ENCODE measurements at regions not wholly inside any gene's neighbourhood (a gene's known extent, or its start where the extent isn't known, plus 50 kb on each side); places are given as distances from the start of the nearest gene placed in this dataset.
"Not testable (repeated sequence)": the region's sequence is repeated elsewhere in the genome, so short reads cannot be mapped to it uniquely, and the experiment has no call there.

DNA sequence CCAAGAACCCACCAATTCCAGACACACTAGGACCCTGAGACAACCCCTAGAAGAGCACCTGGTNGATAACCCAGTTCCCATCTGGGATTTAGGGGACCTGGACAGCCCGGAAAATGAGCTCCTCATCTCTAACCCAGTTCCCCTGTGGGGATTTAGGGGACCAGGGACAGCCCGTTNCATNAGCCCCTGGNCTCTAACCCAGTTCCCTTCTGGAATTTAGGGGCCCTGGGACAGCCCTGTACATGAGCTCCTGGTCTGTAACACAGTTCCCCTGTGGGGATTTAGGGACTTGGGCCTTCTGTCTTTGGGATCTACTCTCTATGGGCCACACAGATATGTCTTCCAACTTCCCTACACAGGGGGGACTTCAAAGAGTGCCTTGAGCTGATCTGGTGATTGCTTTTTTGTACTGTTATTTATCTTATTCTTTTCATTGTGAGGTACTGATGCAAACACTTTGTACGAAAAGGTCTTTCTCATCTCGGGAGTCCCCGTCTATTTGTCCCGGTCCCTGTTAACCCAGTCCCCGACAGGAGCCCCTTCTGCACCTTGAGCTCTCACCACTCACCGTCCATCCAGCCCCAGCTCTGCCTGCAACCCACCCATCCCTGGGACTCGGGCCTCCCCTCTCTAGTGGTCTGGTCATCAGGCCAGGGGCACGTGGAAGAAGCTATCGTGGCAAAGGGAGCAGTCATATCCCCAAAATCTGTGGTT, 58.2 kb upstream of the PLCXD1 start:
- H3K36me3 ChIP-seq (ENCODE audit: control insufficient read depth, insufficient read depth, low read length); H3K4me3 ChIP-seq (ENCODE audit: low read depth, low read length); H3K27me3 ChIP-seq (ENCODE audit: control insufficient read depth, insufficient read depth, low read length); CTCF ChIA-PET; POLR2A ChIA-PET; DNase-seq (ENCODE audit: low read depth): not testable (repeated sequence)

DNA sequence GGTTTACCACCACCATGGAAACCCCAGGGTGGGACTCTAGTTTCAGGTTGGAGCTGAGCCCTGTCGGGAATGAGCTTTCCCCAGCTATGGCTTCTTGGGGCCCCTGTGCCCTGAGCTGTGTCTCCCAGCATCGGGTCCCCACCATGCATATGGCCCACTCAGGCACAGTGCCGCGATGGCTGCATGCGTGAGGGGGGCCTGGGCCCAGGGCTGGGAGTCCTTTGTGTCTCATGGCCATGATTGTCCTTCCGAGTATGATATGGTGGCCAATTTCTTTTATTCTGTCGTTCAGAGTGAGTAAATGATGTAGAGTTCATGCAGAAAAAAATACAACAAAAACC, 57.7 kb upstream of the PLCXD1 start:
- H3K36me3 ChIP-seq (ENCODE audit: control insufficient read depth, insufficient read depth, low read length); POLR2A ChIA-PET; H3K27me3 ChIP-seq (ENCODE audit: control insufficient read depth, insufficient read depth, low read length); DNase-seq (ENCODE audit: low read depth); H3K4me3 ChIP-seq (ENCODE audit: low read depth, low read length); CTCF ChIA-PET: not testable (repeated sequence)

DNA sequence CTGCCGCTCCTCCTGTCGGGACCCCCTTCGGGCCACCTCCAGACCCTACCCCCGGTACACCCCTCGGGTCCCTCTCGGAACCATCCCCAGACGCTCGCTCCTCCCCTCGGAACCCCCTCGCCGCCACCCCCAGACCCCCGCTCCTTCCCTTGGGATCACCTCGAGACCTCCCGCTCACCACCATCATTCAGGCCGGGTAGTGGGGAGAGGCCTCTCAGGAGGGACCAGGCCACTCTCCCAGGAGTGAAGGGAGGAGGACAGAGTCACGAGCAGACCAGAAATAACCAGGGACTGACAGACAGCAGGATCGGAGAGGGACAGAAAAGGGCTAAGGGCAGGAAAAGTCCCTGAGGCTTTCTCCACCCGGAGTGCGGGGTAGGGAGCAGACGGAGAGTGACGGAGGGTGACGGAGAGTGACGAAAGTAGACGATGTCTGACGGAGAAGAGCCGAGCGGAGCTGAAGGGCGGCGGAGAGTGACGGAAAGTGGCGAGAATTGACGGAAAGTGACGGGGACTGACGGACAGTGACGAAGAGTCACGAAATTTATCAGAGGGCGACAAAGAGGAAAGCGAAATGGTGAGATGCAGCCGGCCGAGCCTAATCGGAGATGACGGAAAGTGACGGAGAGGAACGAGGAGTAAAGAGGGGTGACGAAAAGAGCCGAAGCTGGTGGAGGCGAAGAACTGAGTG, 54.6 kb upstream of the PLCXD1 start:
- CTCF ChIA-PET; DNase-seq (ENCODE audit: low read depth); H3K36me3 ChIP-seq (ENCODE audit: control insufficient read depth, insufficient read depth, low read length); POLR2A ChIA-PET; H3K27me3 ChIP-seq (ENCODE audit: control insufficient read depth, insufficient read depth, low read length): not testable (repeated sequence)
- peak overlapping the region; percentile 28 for H3K4me3 ChIP-seq (ENCODE audit: low read depth, low read length)

DNA sequence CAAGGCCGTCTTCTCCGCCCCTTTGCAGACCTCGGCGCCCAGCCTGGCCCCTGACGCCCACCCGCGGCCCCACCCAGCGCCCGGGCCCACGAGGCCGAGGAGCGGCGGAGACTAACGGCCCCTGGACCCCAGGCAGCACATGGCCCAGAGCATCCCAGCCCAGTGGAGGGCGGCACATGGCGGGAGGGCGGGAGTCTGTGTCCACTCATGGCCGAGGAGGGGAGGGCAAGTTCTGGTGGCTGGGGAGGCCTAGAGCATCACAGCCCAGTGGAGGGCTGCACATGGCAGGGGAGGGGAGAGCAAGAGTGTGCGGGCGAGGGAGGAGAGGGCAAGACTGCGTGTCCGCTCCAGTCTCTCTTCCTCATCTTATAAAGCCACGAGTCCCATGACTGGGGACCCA, 53.8 kb upstream of the PLCXD1 start:
- CTCF ChIA-PET; H3K27me3 ChIP-seq (ENCODE audit: control insufficient read depth, insufficient read depth, low read length); DNase-seq (ENCODE audit: low read depth); POLR2A ChIA-PET; H3K36me3 ChIP-seq (ENCODE audit: control insufficient read depth, insufficient read depth, low read length); H3K4me3 ChIP-seq (ENCODE audit: low read depth, low read length): not testable (repeated sequence)
